NAMALWA (cell line): ENCODE measurements at regions not wholly inside any gene's neighbourhood (a gene's known extent, or its start where the extent isn't known, plus 50 kb on each side); places are given as distances from the start of the nearest gene placed in this dataset.
"Not testable (repeated sequence)": the region's sequence is repeated elsewhere in the genome, so short reads cannot be mapped to it uniquely, and the experiment has no call there.

Experiments used
- DNase-seq: peaks from one replicate; pipeline ENCODE4 v3.0.0-alpha.2; 2015; ENCODE audit warnings: low spot score

- DNase-seq, result no peak
These were observed 217.8 kb downstream of the SHOX start for GRCh38 chrX:848386-848785.

- no peak for DNase-seq
These were observed 212.7 kb downstream of the SHOX start for GRCh38 chrX:843306-843705.

- DNase-seq, result no peak
These were observed 210.0 kb downstream of the SHOX start for GRCh38 chrX:840556-840955.

- not testable (repeated sequence) for DNase-seq
These were observed 208.1 kb downstream of the SHOX start for GRCh38 chrX:838666-839065.

- not testable (repeated sequence) for DNase-seq
These were observed 205.3 kb downstream of the SHOX start for GRCh38 chrX:835857-836256.

GRCh38 chrX:830532-830931 is 199.9 kb downstream of the SHOX start:
- DNase-seq, result no peak

- DNase-seq, result no peak
These were observed 198.6 kb downstream of the SHOX start for GRCh38 chrX:829145-829544.

GRCh38 chrX:828411-828959 is 197.9 kb downstream of the SHOX start:
- DNase-seq, result no peak

GRCh38 chrX:826448-826847 is 195.9 kb downstream of the SHOX start:
- DNase-seq, result no peak

- no peak for DNase-seq
These were observed 195.4 kb downstream of the SHOX start for GRCh38 chrX:825991-826390.

- DNase-seq, result not testable (repeated sequence)
These were observed 192.5 kb downstream of the SHOX start for GRCh38 chrX:823073-823472.

- DNase-seq, result no peak
These were observed 190.9 kb downstream of the SHOX start for GRCh38 chrX:821327-822107.

- no peak for DNase-seq
These were observed 189.1 kb downstream of the SHOX start for GRCh38 chrX:819684-820083.

GRCh38 chrX:817759-818300 is 187.2 kb downstream of the SHOX start:
- DNase-seq, result no peak

GRCh38 chrX:817147-817546 is 186.6 kb downstream of the SHOX start:
- DNase-seq, result not testable (repeated sequence)

- no peak for DNase-seq
These were observed 185.8 kb downstream of the SHOX start for GRCh38 chrX:816411-816810.

GRCh38 chrX:810186-810585 is 179.6 kb downstream of the SHOX start:
- DNase-seq, result no peak

- DNase-seq, result no peak
These were observed 178.5 kb downstream of the SHOX start for GRCh38 chrX:809081-809480.

- DNase-seq, result no peak
These were observed 176.0 kb downstream of the SHOX start for GRCh38 chrX:806586-806985.

- no peak for DNase-seq
These were observed 175.4 kb downstream of the SHOX start for GRCh38 chrX:805988-806387.

- DNase-seq, result no peak
These were observed 174.6 kb downstream of the SHOX start for GRCh38 chrX:805103-805670.

GRCh38 chrX:802846-803245 is 172.3 kb downstream of the SHOX start:
- DNase-seq, result no peak

GRCh38 chrX:799808-800207 is 169.2 kb downstream of the SHOX start:
- no peak for DNase-seq
